Esophagus muscularis mucosa (tissue), 4 donors: ENCODE measurements at regions not wholly inside any gene's neighbourhood (a gene's known extent, or its start where the extent isn't known, plus 50 kb on each side); places are given as distances from the start of the nearest gene placed in this dataset.

Experiments
- CTCF ChIP-seq, 3 experiments: fragments of 200-600 bp in 2 of 3; fragments of 450-650 bp in 1 of 3; sonication (generic) in 2 of 3; IDR thresholded peaks; one replicate each; pipeline ENCODE4 v1.5.1; 2017 to 2019; ENCODE audit warnings: antibody characterized with exemption in 3 of 3, mild to moderate bottlenecking in 2 of 3, moderate library complexity in 1 of 3
- EP300 ChIP-seq: sonication (generic); formaldehyde crosslinking; IDR thresholded peaks from one replicate; pipeline ENCODE4 v1.6.1; 2017; ENCODE audit warnings: antibody characterized with exemption
- POLR2AphosphoS5 ChIP-seq, 2 donors: sonication (generic); formaldehyde crosslinking; IDR thresholded peaks; one replicate each; pipeline ENCODE4 v1.6.1; 2017; ENCODE audit warnings: antibody characterized with exemption in 2 of 2

GRCh38 chr1:188871164-188871563, 1606.5 kb downstream of the BRINP3 start:
- TF ChIP-seq EP300 = no peak
- TF ChIP-seq CTCF (IDR thresholded peaks at IDR 0.05) = no peak
- no peak for TF ChIP-seq POLR2AphosphoS5 (IDR thresholded peaks at IDR 0.05)
